Prostate gland (tissue), 2 donors: ENCODE measurements at regions not wholly inside any gene's neighbourhood (a gene's known extent, or its start where the extent isn't known, plus 50 kb on each side); places are given as distances from the start of the nearest gene placed in this dataset.

Experiments
- CTCF ChIP-seq, 4 experiments: fragments of 200-600 bp in 2 of 4; fragments of 450-650 bp in 2 of 4; sonication (generic) in 2 of 4; IDR thresholded peaks; 1 replicate in 3 of 4; 2 replicates in 1 of 4; pipeline ENCODE4 v1.5.1; 2016 to 2019; ENCODE audit warnings: antibody characterized with exemption in 4 of 4, mild to moderate bottlenecking in 2 of 4, moderate library complexity in 2 of 4
- POLR2A ChIP-seq: fragments of 450-650 bp; IDR thresholded peaks from one replicate; pipeline ENCODE4 v1.6.1; 2016; ENCODE audit warnings: antibody characterized with exemption, mild to moderate bottlenecking

GRCh38 chr12:103011974-103012763, 54.7 kb downstream of the ASCL1 start:
- TF ChIP-seq CTCF (IDR thresholded peaks at IDR 0.05), result no peak
- no peak for TF ChIP-seq POLR2A
